NCI-H524 treated with DMSO at 0.1 percent for 48 hours (cell line): ENCODE measurements at regions not wholly inside any gene's neighbourhood (a gene's known extent, or its start where the extent isn't known, plus 50 kb on each side); places are given as distances from the start of the nearest gene placed in this dataset.

ENCODE experiments used
- DNase-seq: peaks from one replicate; lab custom pipeline; 2025; lab: John Stamatoyannopoulos, UW

DNA sequence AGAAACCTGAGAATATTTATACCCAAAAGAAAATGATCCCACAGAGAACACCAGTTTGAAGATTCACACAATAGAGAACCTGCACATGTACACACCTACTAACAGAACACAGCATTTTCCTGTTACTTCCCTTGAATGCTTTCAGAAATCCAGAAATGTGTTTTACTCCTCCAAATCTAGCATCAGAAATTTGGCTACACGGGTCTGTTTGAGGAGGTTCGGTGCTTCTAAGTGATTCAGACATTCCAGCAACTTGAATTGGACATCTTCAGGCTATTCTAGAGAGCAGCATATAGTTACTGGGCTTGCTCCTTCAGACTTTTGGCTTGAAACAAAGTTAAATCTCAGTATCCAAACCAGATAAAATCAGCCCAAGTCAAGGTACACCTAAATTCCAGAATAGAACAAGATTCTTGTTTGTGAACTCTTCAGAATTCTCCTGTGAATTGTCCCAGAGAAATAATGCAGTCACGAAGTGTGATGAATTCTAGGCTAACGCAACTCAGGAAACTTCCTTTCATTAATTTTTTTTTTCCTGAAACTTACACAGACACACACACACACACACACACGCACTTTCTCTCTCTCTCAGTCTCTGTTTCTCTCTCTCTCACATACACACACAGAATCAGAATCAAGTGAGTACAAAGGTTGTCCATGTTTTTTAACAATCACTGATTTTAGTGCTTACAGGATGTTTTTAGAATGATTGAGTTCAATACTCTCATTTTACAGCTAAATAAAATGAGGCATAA lies 278.4 kb upstream of the SNX7 start:
- no peak for DNase-seq

DNA sequence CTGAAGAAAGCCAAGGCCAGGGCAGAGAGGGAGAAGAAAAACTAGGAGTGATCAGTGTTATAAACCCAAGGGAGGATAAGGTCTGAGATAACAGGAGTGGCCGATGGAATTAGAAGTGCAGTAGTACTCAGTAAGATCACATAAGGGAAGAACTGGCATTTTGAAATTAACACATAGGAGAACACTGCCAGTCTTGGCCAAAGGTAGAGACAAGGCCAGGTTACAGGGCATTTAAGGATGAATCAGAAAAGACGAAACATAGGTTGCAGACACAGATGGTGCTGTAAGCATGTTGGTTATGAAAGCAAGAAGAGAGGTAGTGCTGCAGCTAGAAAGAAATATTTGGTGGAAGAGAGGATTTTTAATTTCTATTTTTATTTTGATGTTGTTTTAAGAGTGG lies 278.9 kb upstream of the SNX7 start:
- DNase-seq, result no peak

DNA sequence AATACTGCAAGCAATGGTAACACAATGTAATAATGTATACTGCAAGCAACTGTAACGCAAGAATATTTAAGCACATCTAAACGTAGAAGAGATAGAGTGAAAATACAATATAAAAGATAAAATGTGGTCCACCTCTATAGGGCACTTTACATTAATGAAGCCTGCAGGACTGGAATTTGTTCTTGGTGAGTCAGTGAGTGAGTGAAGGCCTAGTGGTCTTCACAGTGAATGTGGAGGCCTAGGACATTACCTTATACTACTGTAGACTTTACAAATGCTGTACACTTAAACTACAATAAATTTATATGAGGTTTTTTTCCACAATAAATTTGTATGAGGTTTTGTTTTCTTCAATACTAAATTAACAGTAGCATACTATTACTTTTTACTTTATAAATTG lies 287.4 kb upstream of the SNX7 start:
- DNase-seq, result no peak

DNA sequence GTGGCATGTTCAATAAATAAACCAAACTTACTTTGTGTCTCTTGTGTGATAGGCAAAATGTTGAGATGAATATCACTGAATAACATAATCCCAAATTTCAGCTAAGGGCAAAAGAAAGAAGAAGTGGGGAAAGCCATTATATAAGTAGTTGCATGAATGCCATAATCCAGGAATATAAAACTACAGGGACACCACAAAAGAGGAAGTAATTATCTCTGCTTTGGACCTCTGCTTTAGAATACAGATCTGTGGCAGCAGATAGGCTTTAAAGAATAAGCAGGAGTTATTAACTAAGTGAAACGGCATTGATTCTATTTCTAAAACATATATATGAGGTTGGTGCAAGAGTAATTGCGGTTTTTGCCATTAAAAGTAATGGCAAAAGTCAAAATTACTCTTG lies 288.5 kb upstream of the SNX7 start:
- no peak for DNase-seq

DNA sequence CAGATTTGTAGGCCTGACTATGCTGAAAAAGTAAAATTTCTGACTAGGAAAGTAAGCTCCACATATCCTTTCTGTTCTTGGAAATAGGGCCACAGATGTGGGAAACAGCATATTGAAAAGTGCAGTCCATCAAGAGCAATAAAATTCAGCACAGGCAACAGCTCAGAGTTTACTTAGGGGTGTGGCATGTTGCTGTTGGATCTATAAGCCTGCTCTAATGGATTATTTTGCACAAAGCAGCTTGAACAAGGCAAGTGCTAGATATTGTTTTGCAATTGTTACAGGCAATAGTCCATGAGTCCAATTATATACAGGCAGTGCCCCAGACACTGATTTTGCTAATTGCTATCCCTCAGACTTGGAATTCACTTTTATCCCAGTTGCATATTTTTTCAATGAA lies 289.8 kb upstream of the SNX7 start:
- DNase-seq, result no peak

DNA sequence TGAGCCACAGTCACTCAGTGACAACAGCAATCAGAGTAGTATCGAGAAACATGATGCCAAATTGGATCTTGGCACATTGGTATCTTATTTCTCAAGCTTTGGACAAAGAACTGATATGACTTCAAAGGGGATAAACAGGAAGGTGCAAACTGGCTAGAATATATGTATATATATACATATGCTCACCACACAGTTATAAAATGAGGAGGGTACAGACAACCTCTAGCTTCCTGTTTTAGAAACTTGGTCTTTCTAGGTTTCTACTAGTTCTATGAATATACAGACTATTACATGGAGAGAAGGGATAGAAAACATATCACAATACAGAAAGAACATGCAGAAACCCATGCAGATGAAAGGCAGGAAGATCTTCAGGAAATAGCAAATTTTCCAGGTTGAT lies 292.1 kb upstream of the SNX7 start:
- DNase-seq, result no peak

DNA sequence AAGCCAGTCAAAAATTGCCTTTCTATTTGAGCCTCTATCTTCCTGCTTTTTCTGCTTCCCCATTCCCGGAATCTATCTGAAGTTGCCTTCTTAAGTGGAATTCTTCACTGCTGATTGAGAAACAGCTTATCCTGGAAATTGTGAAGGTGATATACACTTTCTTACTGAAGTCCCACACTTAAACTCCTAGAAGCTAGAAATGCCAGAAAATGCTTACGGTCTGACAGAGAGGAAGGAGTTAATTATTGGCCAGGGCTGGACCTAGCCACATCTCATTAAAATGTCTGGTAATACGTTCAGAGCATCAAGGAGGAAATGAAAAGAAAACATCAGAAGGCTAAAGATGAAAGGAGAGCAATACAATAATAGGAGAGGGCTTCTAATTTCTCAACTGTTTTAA lies 292.5 kb upstream of the SNX7 start:
- DNase-seq, result no peak

DNA sequence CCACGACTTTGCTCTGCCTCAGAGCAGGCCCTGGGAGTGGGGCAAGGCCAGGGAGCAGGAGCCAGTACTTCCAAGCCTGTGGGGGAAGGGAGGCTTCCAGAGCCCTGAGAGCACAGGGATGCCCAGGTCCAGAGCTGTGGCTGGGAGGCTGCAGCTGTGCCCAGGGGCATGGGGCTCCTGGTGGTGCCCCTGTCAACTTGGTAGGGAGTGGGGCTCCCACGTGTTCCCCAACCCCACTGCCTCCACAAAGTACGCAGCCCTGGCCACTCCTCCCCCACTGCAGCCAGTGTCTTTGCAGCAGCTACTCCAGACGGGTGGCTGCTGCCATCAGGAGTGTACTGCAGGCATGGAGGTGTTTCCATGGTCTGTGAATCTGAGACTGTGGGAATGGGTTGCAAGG lies 294.1 kb upstream of the SNX7 start:
- no peak for DNase-seq

DNA sequence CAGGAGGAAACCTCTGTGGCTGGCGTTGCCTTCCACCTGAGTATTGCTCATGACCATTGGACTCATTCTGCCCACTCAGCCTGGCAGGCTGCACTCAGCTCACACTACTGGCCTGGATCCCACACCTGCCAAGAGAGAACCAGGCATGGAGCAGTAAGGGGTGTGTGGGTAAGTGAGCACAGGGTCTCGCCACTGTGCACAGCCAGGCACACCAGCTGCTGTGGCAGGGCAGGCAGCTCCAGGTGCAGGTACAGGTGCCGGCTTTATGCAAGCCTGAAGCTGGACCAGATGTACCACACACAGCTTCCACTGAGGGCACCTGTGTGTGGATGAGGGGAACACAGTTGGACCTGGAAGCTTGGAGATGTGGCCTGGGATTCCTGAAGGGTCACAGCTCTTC lies 295.2 kb upstream of the SNX7 start:
- DNase-seq, result no peak

DNA sequence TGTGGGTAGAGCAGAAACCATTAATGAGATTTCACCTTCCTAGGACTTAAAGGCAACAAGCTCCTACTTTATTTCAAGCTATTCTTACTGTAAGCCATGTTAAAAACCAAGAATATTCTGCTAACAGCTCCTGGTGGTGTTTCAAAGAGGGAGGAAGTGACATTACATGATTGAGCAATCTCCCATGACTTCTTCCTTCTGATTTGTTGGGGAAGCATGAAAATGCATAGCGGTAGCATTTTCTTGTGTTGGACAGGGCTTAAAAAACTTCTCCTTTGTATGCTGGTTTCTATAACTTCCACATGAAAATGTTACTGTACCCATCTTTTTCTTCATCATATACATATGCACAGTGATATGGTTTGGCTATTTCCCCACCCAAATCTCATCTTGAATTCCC lies 297.0 kb upstream of the SNX7 start:
- no peak for DNase-seq

DNA sequence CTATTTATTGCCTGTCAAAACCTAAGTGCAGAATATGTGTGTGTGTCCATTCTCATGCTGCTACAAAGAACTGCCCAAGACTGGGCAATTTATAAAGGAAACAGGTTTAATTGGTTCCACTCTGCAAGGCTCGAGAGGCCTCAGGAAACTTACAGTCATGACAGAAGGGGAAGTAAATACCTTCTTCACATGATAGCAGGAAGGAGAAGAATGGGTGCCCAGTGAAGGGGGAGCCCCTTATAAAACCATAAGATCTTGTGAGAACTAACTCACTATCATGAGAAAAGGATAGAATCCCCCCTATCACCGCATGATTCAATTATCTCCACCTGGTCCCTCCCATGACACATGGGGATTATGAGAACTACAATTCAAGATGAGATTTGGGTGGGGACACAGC lies 300.7 kb upstream of the SNX7 start:
- DNase-seq, result no peak

DNA sequence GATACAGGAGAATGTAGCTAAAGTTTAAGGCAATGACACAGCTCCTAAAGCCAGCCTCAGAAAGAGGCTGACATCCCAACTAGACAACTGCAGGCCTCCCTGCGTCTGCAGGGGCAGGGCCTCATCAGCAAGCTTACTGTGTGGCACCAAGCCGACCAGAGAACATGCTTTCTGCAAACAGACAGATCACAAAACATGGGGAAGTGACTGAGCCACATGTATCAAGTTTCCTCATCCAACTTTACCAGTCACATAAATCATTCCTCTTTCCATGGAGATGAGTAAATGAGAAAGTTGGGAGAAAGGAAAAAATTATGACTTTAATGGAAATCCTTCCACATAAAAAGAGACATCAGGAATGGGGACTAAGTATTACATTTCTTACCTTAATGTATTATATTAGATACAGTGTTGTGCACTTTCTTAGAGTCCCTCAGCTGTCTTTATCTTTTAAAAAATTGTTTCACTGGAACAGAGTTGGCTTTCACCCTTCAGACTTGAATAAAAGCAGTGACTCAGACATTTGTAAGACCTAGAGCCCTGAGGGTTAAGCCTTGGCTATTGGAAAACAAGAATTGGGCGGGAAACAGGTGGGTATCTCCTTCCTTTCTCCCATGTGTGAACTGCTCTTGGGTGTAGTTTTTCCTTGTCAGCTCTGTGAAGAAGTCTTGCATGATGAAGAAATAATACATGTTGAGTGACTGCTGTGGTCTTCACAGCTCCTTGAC lies 305.7 kb upstream of the SNX7 start:
- no peak for DNase-seq

DNA sequence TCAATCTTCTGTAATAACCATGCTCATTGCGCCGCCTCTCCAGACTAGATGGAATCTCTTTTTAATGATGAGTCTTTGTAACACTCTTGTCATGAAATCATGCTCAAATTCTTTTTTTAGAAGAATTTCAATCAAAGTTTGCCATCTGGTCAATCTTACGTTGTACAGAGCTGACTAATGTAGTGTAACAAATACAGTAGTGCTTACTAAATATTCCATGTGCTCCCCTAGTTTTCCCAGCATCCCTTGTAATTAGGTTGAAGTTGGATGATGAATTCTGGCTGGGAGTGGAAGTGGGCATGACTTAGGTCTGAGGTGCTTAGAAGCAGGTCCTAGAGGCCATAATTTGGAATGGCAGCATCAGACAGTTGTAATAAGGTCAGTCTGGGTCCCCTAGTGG lies 309.1 kb upstream of the SNX7 start:
- DNase-seq, result no peak

DNA sequence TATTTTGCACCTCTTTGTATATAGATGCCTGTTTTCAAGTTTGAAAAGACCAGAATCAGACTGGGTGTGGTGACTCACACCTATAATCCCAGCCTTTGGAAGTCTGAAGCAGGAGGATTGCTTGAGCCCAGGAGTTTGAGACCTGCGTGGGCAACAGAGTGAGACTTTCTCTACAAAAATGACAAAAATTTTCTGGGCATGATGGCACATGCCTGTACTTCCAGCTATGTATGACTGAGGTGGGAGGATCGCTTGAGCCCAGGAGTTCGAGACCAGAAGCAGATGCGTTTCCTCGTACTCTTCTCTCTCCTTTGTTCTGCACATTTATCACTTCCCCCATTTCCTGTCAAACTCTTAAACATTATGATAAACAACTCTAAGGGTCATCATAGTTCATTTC lies 310.0 kb upstream of the SNX7 start:
- no peak for DNase-seq

DNA sequence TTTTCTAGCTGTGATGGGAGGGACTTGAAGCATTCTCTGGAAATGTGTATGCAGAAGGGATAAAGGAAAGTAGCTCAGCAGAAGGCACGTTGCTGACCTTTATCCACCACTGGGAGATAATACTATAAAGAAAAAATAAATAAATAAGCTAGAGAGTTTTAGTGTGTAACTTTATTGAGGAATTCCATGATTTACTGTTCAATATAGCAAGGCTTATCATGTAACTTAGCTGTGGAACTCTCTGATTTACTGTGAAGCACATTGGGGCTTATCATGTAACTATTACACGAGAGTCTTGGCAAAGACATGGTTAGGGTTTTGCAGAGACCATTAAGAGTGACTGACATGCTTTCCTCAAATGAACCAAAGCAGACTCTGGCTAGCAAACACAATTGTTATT lies 316.1 kb upstream of the SNX7 start:
- DNase-seq, result no peak

DNA sequence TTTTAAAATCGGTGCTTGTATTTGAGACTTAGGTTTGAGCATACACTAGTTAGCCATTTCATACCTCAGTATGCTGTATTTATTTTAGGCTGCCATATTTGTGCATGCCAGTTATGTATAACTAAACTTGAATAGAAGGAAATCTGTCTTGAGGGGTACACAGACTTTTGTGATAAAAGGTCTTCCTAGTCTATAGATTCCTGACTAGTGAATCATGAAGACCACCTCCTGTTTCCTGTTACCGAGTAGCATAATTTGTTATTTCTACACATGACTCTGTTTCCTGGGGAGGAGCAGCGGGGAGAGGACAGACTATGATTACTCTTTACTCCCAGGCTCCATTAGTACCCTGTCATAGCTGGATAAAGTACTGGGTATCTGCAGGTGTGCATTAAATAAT lies 316.8 kb upstream of the SNX7 start:
- no peak for DNase-seq

DNA sequence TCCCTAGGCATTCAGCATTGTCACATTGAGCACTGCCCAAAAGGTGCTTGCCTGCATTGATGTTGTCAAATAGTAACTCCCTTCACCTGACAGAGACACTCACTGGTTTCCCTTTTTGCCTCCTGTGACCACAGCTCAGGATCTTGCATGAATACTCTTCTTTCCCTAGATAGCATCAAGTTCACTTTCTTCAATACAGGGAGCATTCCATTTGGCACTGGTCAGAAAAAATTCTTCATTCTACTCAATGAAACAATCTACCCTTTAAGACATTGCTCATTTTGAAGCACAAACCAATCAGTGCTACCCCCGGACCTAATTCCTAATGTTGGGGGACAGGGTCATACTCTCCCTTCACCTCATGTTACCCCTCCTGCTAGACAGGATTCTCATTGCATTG lies 319.0 kb upstream of the SNX7 start:
- no peak for DNase-seq

DNA sequence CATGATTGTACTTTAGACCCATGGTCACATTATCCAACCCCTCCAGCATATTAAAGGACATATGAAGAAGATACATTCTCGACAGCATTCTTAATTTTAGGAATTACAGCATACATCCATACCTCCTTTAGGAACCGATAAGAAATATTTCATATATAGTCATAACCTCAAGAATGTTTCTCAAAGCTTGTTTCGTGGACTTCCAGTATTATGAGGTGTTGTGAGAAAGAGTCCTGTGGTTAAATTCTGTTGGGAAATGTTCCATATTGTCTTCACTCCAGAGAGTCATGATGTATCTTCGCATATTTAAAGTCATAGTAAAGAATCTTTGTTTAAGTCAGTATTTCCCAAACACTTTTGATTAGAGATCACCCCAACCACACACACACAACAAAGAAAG lies 321.0 kb upstream of the SNX7 start:
- no peak for DNase-seq

DNA sequence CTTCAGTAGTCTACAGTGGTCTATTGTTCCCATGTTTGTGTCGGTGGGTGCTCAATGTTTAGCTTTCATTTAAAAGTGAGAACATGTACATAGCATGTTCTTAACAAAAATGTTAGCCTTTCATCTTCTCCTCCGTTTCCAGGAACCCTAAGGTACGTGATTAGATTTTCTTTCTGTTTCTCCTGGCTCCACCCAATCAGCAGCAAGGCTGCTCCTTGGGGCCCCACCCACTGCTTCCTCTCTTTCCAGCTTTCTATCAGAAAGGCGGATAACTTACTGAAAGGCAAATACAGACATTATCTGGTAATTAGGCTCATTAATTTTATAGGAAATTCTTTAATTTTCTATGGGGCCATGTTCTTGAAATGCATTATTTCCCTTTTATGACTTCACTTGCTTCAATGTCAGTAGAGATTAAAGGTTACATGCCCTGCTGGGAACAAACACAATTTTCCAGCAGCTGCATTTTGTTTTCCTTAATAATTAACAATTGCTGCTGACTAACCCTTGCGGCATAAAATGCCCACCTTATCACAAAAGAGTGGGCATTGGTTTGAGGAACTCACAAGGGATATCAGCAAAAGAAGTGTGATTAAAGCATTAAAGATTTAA lies 324.9 kb upstream of the SNX7 start:
- no peak for DNase-seq

DNA sequence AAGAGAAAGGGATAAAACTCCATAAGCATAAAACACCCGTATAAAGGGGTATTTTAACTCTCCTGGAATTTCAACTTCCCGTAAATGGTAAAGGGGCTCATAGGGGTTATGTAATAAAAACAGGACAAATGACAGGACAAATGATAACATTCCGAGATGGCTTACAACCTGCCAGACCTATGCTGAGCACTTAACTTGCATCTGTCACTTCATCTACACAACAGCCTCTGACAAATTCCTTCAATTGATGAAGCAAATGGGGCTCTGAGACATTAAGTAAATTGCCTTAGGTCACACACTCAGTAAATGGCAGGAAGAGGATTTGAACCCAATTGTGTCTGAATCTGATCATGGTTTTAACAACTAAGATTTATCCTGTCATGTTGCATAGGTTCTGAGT lies 327.6 kb upstream of the SNX7 start:
- no peak for DNase-seq

DNA sequence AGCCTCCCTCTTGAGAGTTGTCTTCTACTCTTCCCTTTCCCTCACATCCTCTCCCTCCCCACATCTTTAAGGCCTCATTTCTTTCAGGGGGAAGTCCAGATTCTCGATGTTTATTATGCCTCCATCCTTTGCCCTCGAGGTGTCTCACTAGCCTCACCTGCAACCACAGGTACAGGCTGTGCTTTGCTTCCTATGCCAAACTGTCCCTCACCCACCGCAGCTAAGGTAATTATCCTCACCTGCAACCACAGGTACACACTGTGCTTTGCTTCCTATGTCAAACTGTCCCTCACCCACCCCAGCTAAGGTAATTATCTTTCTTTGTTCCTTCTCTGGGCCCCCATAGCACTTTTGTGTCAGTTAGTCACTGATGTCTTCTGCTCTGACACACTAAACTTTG lies 328.1 kb upstream of the SNX7 start:
- no peak for DNase-seq

DNA sequence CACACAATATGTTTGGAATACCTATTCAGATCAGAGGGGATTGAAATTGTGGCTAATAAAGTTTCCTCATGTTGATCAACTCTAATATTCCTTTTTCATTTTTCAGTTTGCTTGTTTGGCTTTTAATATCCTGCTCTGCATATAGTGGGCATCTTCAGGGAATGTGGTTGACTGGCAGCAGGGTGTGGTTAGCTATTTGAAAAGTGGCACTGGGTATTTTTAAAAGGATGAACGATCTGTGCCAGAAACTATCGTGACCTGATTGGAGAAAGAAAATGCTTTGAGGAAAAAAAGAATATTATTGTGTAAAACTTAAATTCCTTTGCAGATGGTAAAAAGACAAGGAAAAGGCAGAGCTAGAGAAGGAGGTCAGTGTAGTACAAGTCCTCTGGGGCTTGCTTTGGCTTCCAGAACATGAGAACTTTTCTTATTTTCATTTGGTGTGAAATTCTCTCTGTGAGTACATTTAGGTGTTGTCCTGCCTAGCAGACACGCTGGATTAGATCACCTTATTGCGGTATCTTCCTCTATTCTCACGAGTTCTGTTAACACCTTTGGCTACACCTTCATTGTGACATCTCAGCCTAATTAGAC lies 329.7 kb upstream of the SNX7 start:
- DNase-seq, result no peak

DNA sequence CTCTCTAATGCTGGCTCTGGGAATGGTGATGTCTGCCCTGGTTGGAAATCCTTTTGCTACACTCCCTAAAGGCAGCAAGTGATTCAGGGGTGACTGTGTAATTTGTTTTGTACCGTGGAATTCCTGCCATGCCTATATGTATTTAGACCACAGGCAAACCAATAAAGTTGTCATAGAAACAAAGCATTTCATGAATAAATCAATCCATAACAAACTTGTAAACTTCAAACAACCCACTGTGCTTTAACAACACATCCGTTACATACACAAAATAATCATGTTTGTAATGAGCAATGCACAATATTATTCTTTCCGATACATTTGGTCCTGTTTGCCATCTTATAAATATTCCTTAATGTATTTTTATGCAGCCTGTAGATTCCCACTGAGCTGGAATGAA lies 330.3 kb upstream of the SNX7 start:
- no peak for DNase-seq
